ENCODE measurements at regions not wholly inside any gene's neighbourhood (a gene's known extent, or its start where the extent isn't known, plus 50 kb on each side); places are given as distances from the start of the nearest gene placed in this dataset.
A peak's percentile ranks its signal among the peaks of the same experiment; 100 is the strongest.

DNA sequence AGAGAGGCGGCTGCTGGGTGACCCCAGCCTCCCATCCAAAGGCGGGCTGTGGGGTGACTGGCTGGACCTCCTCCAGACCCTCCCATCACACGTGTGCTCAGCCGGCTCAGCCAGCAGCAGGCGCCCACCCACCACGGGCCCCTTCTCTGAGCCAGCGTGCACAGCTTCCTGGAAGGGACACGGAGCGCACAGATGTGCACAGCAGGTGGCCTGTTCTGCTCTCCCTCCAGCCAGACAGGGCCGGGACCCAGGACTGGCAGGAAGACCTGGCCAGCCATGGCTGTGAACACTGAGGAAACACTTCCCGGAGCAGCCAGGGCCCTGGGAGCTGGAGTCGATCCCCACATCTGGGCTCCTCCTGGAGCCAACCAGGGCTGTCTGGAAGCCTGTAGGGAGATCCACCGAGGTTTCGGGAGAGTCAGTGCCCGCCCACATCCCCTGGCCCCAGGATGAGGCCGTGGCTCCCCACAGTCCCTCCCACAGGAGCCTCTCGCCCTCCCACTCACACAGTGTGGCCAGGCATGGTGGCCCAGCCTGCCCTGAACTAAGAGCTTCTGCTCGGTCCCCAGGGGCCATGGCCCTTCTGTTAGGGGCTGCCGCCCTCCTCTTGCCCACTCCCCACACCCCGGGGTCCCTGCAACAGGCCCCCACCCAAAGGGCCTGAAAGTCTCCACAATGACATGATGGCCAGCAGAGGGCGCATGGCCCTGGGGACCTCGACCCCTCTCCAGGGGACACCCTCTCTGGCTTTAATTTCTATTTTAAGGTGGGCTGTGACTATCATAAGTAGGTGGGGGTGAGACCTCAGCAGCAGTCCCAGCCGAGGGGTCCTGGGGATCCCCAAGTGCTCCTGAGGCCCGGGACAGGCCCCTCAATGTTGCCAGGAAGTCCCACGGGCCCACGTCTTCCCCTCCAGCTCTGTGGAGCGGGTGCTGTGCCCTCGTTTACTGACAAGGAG lies 90.6 kb upstream of the FGF3 start:
- intact Hi-C loops (cut with DNase I, micrococcal nuclease) = loop anchor here in 1 of 2 donors (5.0 kb wide), 1 partner anchor 287 kb away; no protein-coding TSS in a partner anchor
- ATAC-seq = no peak
- no peak overlapping the region for H3K4me3 ChIP-seq
- peak; percentile 20 for TF ChIP-seq CTCF (IDR thresholded peaks at IDR 0.05)
- peaks cover 14% of the 10 kb centered on the region for H3K4me1 ChIP-seq (ENCODE audit: low read depth)
- DNase-seq = peak in 2 of 3 donors; percentile 23 to 42
- H3K9me3 ChIP-seq = no peaks in the 10 kb centered on the region
- no peaks in the 10 kb centered on the region for H3K36me3 ChIP-seq (ENCODE audit: low read depth)

GRCh38 chr11:69910519-69911309 lies 91.5 kb upstream of the FGF3 start:
- no peak for TF ChIP-seq CTCF (IDR thresholded peaks at IDR 0.05)
- H3K9me3 ChIP-seq = no peaks in the 10 kb centered on the region
- no peak overlapping the region for H3K4me3 ChIP-seq
- no peaks in the 10 kb centered on the region for H3K36me3 ChIP-seq (ENCODE audit: low read depth)
- no peak for ATAC-seq
- DNase-seq = peak in 1 of 3 donors; percentile 4
- intact Hi-C loops (cut with DNase I, micrococcal nuclease) = loop anchor here in 1 of 2 donors (5.0 kb wide), 1 partner anchor 287 kb away; no protein-coding TSS in a partner anchor
- peaks cover 11% of the 10 kb centered on the region for H3K4me1 ChIP-seq (ENCODE audit: low read depth)

DNA sequence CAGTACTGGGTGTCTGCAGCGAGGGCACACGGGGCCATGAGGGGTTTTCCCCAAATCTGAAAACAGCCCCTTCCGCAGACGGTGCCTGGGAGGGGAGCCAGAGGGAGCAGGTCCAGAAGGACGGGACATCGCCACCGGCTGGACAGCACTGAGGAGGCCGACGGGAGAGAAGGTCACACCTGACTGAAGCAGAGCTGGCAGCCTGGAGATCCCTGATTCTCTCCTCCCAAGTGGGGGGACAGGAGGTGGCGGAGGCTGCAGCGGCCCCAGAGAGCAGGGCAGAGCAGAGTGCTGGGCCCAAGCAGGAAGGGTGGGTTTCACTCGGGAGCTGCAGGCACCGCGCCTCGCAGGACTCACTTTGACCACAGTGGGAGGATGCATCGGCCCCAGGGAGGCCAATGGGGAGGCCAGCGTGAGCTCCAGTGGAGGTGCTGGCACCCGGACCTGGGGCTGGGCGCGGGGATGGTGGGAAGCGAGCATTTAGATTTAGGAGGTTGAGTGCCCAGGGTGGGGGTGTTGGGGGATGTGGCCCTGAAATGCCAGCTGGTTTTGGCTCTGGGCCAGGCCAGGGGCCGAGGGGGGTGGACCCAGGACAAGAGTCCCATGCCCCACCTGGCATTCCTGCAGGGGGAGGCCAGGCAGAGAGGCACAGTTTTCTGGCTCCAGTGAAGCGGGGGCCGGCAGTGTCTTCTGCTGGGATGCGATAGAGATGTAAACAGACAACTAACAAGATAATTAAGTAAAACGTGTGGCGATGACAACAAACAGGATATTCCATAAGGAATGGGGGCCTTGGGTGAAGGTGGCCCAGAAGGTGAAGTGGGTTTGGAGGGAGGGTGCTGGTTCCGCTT lies 92.3 kb upstream of the FGF3 start:
- DNase-seq = peak in 1 of 3 donors; percentile 40
- Histone ChIP-seq H3K4me3 (no peak overlapping the region), H3K4me1 (ENCODE audit: low read depth) (peaks cover 6% of the 10 kb centered on the region), H3K9me3 (no peaks in the 10 kb centered on the region), H3K36me3 (ENCODE audit: low read depth) (no peaks in the 10 kb centered on the region)
- no peak for TF ChIP-seq CTCF (IDR thresholded peaks at IDR 0.05)
- ATAC-seq = no peak
- intact Hi-C loops (cut with DNase I, micrococcal nuclease) = loop anchor here in 1 of 2 donors (5.0 kb wide), 1 partner anchor 286 kb away; no protein-coding TSS in a partner anchor

- Histone ChIP-seq H3K36me3 (ENCODE audit: low read depth) (no peaks in the 10 kb centered on the region), H3K9me3 (no peaks in the 10 kb centered on the region), H3K4me1 (ENCODE audit: low read depth) (peaks cover 6% of the 10 kb centered on the region), H3K4me3 (no peak overlapping the region)
- ATAC-seq (no peak), DNase-seq (peak in 1 of 3 donors; percentile 44)
- no peak for TF ChIP-seq CTCF (IDR thresholded peaks at IDR 0.05)
- intact Hi-C loops (cut with DNase I, micrococcal nuclease) = loop anchor here in 1 of 2 donors (5.0 kb wide), 1 partner anchor 285 kb away; no protein-coding TSS in a partner anchor
Measured at GRCh38 chr11:69912161-69912910, 93.1 kb upstream of the FGF3 start.

Measured in mucosa of descending colon (tissue), 3 donors.